SK-N-SH treated with all-trans-retinoic acid at 6 μM for 48 hours (cell line): ENCODE measurements at regions not wholly inside any gene's neighbourhood (a gene's known extent, or its start where the extent isn't known, plus 50 kb on each side); places are given as distances from the start of the nearest gene placed in this dataset.

Source experiments
- ATAC-seq: fragments of 200-7000 bp; cut with Tn5 transposase; 3 replicates; pipeline ENCODE4 v1.9.1; 2020; ENCODE audit warnings: mild to moderate bottlenecking, moderate library complexity
- ARNTL ChIP-seq: fragments of 450-650 bp; formaldehyde crosslinking; IDR thresholded peaks from 2 replicates; pipeline ENCODE4 v1.5.0; 2020; ENCODE audit warnings: low read depth, mild to moderate bottlenecking, moderate library complexity, borderline replicate concordance
- BACH2 ChIP-seq: fragments of 250-450 bp; sonication (Bioruptor Pico); IDR thresholded peaks from 2 replicates; pipeline ENCODE4 v1.9.0; 2021; ENCODE audit warnings: mild to moderate bottlenecking, borderline replicate concordance
- CSDC2 ChIP-seq: fragments of 250-450 bp; sonication (Bioruptor Pico); IDR thresholded peaks from 2 replicates; pipeline ENCODE4 v1.5.0; 2020; ENCODE audit warnings: mild to moderate bottlenecking, moderate library complexity
- CSRNP3 ChIP-seq: fragments of 250-450 bp; sonication (Bioruptor Pico); IDR thresholded peaks from 2 replicates; pipeline ENCODE4 v1.5.1; 2021; ENCODE audit warnings: mild to moderate bottlenecking, moderate library complexity
- ESRRG ChIP-seq: fragments of 250-450 bp; sonication (Bioruptor Pico); IDR thresholded peaks from 2 replicates; pipeline ENCODE4 v1.6.1; 2021; ENCODE audit warnings: mild to moderate bottlenecking
- GLIS3 ChIP-seq: fragments of 250-450 bp; sonication (Bioruptor Pico); IDR thresholded peaks from 2 replicates; pipeline ENCODE4 v1.5.0; 2020; ENCODE audit warnings: mild to moderate bottlenecking, moderate library complexity
- ISL1 ChIP-seq: fragments of 250-450 bp; sonication (Bioruptor Pico); IDR thresholded peaks from 2 replicates; pipeline ENCODE4 v2.1.2; 2022; ENCODE audit warnings: mild to moderate bottlenecking, moderate library complexity
- OSR1 ChIP-seq: fragments of 250-450 bp; sonication (Bioruptor Pico); IDR thresholded peaks from 2 replicates; pipeline ENCODE4 v1.8.0; 2022; ENCODE audit warnings: moderate library complexity, mild to moderate bottlenecking, inconsistent platforms
- PATZ1 ChIP-seq: fragments of 250-450 bp; sonication (Bioruptor Pico); IDR thresholded peaks from 2 replicates; pipeline ENCODE4 v1.8.0; 2020; ENCODE audit warnings: mild to moderate bottlenecking, moderate library complexity, borderline replicate concordance
- RARB ChIP-seq: fragments of 250-450 bp; sonication (Bioruptor Pico); IDR thresholded peaks from 2 replicates; pipeline ENCODE4 v1.8.0; 2021; ENCODE audit warnings: mild to moderate bottlenecking, moderate library complexity
- SNAI2 ChIP-seq: fragments of 250-450 bp; sonication (Bioruptor Pico); IDR thresholded peaks from 2 replicates; pipeline ENCODE4 v1.5.0; 2020; ENCODE audit warnings: mild to moderate bottlenecking, moderate library complexity
- TCF4 ChIP-seq: fragments of 250-450 bp; sonication (Bioruptor Pico); IDR thresholded peaks from 2 replicates; pipeline ENCODE4 v1.8.0; 2021; ENCODE audit warnings: mild to moderate bottlenecking, moderate library complexity, borderline replicate concordance
- TOX ChIP-seq: fragments of 250-450 bp; sonication (Bioruptor Pico); IDR thresholded peaks from 2 replicates; pipeline ENCODE4 v1.8.0; 2021; ENCODE audit warnings: mild to moderate bottlenecking, moderate library complexity, borderline replicate concordance
- ZC3H10 ChIP-seq: fragments of 250-450 bp; sonication (Bioruptor Pico); IDR thresholded peaks from 2 replicates; pipeline ENCODE4 v1.5.1; 2021; ENCODE audit warnings: mild to moderate bottlenecking, moderate library complexity
- ZFP3 ChIP-seq: fragments of 250-450 bp; sonication (Bioruptor Pico); IDR thresholded peaks from 2 replicates; pipeline ENCODE4 v1.5.0; 2020; ENCODE audit warnings: mild to moderate bottlenecking, moderate library complexity
- ZFP30 ChIP-seq: fragments of 450-650 bp; formaldehyde crosslinking; IDR thresholded peaks from 2 replicates; pipeline ENCODE4 v1.5.0; 2022; ENCODE audit warnings: mild to moderate bottlenecking, moderate library complexity
- ZNF565 ChIP-seq: fragments of 450-650 bp; formaldehyde crosslinking; conservative IDR thresholded peaks from 2 replicates; pipeline ENCODE4 v1.5.0; 2020; ENCODE audit warnings: low read depth, mild to moderate bottlenecking, moderate library complexity
- ZNF70 ChIP-seq: fragments of 450-650 bp; formaldehyde crosslinking; IDR thresholded peaks from 2 replicates; pipeline ENCODE4 v1.5.0; 2020; ENCODE audit warnings: mild to moderate bottlenecking, moderate library complexity
- ZNF8 ChIP-seq: fragments of 450-650 bp; formaldehyde crosslinking; IDR thresholded peaks from 2 replicates; pipeline ENCODE4 v1.5.0; 2020; ENCODE audit warnings: mild to moderate bottlenecking, moderate library complexity
- TF ChIP-seq, protein P1 (sequence below): fragments of 250-450 bp; sonication (Bioruptor Pico); IDR thresholded peaks from 2 replicates; pipeline ENCODE4 v1.5.0; 2020; ENCODE audit warnings: mild to moderate bottlenecking, moderate library complexity
- TF ChIP-seq, protein P2 (sequence below): fragments of 250-450 bp; sonication (Bioruptor Pico); IDR thresholded peaks from 2 replicates; pipeline ENCODE4 v1.5.1; 2020; ENCODE audit warnings: low read depth, mild to moderate bottlenecking, moderate library complexity

GRCh38 chr13:31955741-31956140 is 75.8 kb upstream of the FRY start:
- no peak for ATAC-seq
- TF ChIP-seq, protein P1, sequence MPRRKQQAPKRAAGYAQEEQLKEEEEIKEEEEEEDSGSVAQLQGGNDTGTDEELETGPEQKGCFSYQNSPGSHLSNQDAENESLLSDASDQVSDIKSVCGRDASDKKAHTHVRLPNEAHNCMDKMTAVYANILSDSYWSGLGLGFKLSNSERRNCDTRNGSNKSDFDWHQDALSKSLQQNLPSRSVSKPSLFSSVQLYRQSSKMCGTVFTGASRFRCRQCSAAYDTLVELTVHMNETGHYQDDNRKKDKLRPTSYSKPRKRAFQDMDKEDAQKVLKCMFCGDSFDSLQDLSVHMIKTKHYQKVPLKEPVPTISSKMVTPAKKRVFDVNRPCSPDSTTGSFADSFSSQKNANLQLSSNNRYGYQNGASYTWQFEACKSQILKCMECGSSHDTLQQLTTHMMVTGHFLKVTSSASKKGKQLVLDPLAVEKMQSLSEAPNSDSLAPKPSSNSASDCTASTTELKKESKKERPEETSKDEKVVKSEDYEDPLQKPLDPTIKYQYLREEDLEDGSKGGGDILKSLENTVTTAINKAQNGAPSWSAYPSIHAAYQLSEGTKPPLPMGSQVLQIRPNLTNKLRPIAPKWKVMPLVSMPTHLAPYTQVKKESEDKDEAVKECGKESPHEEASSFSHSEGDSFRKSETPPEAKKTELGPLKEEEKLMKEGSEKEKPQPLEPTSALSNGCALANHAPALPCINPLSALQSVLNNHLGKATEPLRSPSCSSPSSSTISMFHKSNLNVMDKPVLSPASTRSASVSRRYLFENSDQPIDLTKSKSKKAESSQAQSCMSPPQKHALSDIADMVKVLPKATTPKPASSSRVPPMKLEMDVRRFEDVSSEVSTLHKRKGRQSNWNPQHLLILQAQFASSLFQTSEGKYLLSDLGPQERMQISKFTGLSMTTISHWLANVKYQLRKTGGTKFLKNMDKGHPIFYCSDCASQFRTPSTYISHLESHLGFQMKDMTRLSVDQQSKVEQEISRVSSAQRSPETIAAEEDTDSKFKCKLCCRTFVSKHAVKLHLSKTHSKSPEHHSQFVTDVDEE (CRISPR knock-in tag), result no peak
- TF ChIP-seq ZFP3 (no peak), SNAI2 (CRISPR knock-in tag) (no peak), RARB (CRISPR knock-in tag) (no peak), PATZ1 (CRISPR knock-in tag) (no peak), ZFP30 (CRISPR knock-in tag) (no peak), TOX (CRISPR knock-in tag) (no peak), CSRNP3 (CRISPR knock-in tag) (no peak), GLIS3 (CRISPR knock-in tag) (no peak), ESRRG (CRISPR knock-in tag) (no peak), ZNF70 (CRISPR knock-in tag) (no peak), ISL1 (CRISPR knock-in tag) (no peak), ZC3H10 (no peak)
- TF ChIP-seq, all 23 proteins: peak for 0

DNA sequence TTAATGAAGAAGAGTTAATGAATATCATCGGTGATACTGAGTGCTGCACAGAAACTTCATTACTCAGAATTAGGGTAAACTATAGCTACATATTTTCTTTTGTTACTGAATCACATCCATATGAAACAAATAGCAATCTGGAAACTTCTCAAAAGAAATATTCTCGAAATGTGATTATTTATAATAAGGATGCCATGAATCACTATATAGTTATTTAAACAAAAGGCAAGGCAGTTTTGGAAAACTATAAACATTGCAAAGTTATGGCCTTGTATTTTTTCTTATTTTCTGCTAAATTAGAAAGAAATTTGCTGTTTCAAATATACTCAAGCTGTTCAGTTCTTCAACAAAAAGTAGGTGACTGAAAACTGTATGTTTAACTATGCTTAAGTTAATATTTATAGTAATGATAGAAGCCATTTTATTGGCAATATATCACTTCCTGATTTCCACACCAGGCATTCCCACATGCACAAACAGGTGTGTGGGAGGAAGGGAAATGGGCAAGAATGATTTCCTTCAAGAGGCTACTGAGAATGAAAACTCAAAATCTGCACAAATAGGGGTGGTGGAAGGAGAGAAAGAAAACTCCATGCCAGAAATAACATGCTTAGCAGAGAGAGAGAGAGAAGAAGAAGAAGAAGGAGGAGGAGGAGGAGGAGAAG is 74.5 kb upstream of the FRY start:
- TF ChIP-seq GLIS3 (CRISPR knock-in tag), result no peak
- TF ChIP-seq PATZ1 (CRISPR knock-in tag), result no peak
- TF ChIP-seq OSR1 (CRISPR knock-in tag), result no peak
- TF ChIP-seq ZFP30 (CRISPR knock-in tag), result no peak
- TF ChIP-seq CSDC2 (CRISPR knock-in tag), result no peak
- TF ChIP-seq, protein P2, sequence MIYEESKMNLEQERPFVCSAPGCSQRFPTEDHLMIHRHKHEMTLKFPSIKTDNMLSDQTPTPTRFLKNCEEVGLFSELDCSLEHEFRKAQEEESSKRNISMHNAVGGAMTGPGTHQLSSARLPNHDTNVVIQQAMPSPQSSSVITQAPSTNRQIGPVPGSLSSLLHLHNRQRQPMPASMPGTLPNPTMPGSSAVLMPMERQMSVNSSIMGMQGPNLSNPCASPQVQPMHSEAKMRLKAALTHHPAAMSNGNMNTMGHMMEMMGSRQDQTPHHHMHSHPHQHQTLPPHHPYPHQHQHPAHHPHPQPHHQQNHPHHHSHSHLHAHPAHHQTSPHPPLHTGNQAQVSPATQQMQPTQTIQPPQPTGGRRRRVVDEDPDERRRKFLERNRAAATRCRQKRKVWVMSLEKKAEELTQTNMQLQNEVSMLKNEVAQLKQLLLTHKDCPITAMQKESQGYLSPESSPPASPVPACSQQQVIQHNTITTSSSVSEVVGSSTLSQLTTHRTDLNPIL (CRISPR knock-in tag), result no peak
- TF ChIP-seq ISL1 (CRISPR knock-in tag), result no peak
- no peak for TF ChIP-seq TOX (CRISPR knock-in tag)
- no peak for TF ChIP-seq ZNF70 (CRISPR knock-in tag)
- TF ChIP-seq TCF4, result no peak
- TF ChIP-seq ARNTL, result no peak
- TF ChIP-seq ZC3H10, result no peak
- TF ChIP-seq ZNF8, result no peak
- no peak for TF ChIP-seq RARB (CRISPR knock-in tag)
- TF ChIP-seq, protein P1 (CRISPR knock-in tag), result no peak
- TF ChIP-seq BACH2 (CRISPR knock-in tag), result no peak
- no peak for TF ChIP-seq ZNF565 (CRISPR knock-in tag)
- ATAC-seq, result no peak
